ENCODE measurements at regions not wholly inside any gene's neighbourhood (a gene's known extent, or its start where the extent isn't known, plus 50 kb on each side); places are given as distances from the start of the nearest gene placed in this dataset.

DNA sequence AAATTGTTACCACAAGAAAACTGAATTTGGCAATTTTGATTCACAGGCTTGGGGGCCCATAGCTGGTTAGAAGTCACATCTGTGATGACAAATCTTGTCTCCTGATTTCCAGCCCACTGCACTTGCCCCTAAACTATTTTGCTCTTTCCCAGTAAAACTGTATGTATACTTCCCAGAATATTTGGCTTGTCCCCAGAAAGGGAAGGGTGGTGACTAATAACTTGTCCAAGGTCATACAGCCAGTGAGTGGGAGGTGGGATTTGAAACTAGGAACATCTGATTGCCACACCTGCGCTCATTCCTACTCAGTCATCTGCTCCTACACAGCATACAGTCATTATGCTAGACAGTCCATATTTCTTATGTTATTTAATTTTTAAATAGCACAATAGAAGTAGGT is 304.5 kb downstream of the SDHAF3 start:
- no peaks in the 10 kb centered on the region for H3K4me1 Mint-ChIP-seq (ENCODE audit: low read depth, unreplicated experiment)
- CTCF ChIA-PET: no interaction called here

DNA sequence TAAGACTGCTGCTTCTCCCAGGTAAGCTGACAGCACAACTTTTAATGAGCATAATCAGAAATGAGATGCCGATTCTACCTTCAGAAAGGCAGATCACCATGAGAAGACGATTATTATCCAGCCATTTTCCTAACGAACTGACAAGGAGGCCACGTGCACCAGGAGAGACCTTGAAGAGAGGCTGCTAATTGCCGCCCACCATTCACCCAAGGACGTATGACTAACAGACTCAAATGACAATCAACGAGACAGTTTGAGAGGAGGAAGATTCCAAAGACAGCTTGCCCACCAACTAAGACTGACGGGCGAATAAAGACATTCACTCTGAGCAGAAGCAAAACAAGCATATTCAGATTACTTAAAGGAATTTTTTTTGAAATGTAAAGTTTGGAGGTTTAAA is 301.9 kb upstream of the TAC1 start:
- no peaks in the 10 kb centered on the region for H3K36me3 ChIP-seq (ENCODE audit: control insufficient read depth, insufficient read depth, low read length)
- no peaks in the 10 kb centered on the region; the same call in 1 of the 2 replicates for H3K9me3 ChIP-seq
- no peak for DNase-seq
- TF ChIP-seq, protein P1, sequence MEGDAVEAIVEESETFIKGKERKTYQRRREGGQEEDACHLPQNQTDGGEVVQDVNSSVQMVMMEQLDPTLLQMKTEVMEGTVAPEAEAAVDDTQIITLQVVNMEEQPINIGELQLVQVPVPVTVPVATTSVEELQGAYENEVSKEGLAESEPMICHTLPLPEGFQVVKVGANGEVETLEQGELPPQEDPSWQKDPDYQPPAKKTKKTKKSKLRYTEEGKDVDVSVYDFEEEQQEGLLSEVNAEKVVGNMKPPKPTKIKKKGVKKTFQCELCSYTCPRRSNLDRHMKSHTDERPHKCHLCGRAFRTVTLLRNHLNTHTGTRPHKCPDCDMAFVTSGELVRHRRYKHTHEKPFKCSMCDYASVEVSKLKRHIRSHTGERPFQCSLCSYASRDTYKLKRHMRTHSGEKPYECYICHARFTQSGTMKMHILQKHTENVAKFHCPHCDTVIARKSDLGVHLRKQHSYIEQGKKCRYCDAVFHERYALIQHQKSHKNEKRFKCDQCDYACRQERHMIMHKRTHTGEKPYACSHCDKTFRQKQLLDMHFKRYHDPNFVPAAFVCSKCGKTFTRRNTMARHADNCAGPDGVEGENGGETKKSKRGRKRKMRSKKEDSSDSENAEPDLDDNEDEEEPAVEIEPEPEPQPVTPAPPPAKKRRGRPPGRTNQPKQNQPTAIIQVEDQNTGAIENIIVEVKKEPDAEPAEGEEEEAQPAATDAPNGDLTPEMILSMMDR (IDR thresholded peaks at IDR 0.05; ENCODE audit: insufficient read depth in 1 of 2, low read depth in 1 of 2, low read length in 1 of 2, severe bottlenecking in 1 of 2, unreplicated experiment in 1 of 2): no peak
- H3K27me3 ChIP-seq (replicated peaks; ENCODE audit: control insufficient read depth, insufficient read depth, low read length): no peaks in the 10 kb centered on the region
- intact Hi-C loops (cut with micrococcal nuclease; ENCODE audit: unreplicated experiment): no loop called here
- Mint-ChIP-seq H3K4me3 (ENCODE audit: unreplicated experiment) (no peak overlapping the region), H3K9me3 (ENCODE audit: unreplicated experiment) (no peaks in the 10 kb centered on the region), H3K27ac (ENCODE audit: unreplicated experiment) (no peak overlapping the region), H3K36me3 (ENCODE audit: insufficient read depth, unreplicated experiment) (no peaks in the 10 kb centered on the region), H3K4me1 (ENCODE audit: low read depth, unreplicated experiment) (no peaks in the 10 kb centered on the region), H3K27me3 (ENCODE audit: insufficient read depth, unreplicated experiment) (peaks cover 5% of the 10 kb centered on the region)
- no TSS peak for BruUV-seq (replicated peaks)
- no peak overlapping the region for H3K4me3 ChIP-seq (ENCODE audit: low read depth, low read length)
- ChIA-PET POLR2A (no interaction called here), CTCF (no interaction called here)
- H3K4me1 ChIP-seq: no peaks in the 10 kb centered on the region

More for the DNA sequence above, 304.5 kb downstream of the SDHAF3 start:
- POLR2A ChIA-PET: interaction anchor here (0.6 kb wide), 1 partner anchor 273 kb away, joined by 3 read pairs; no protein-coding TSS in a partner anchor
- H3K9me3 Mint-ChIP-seq (ENCODE audit: unreplicated experiment): peaks cover 13% of the 10 kb centered on the region
- H3K4me3 Mint-ChIP-seq (ENCODE audit: unreplicated experiment): no peak overlapping the region
- TF ChIP-seq, protein P1 (IDR thresholded peaks at IDR 0.05; ENCODE audit: insufficient read depth in 1 of 2, low read depth in 1 of 2, low read length in 1 of 2, severe bottlenecking in 1 of 2, unreplicated experiment in 1 of 2): no peak
- H3K36me3 Mint-ChIP-seq (ENCODE audit: insufficient read depth, unreplicated experiment): no peaks in the 10 kb centered on the region
- H3K27me3 Mint-ChIP-seq (ENCODE audit: insufficient read depth, unreplicated experiment): peaks cover 2% of the 10 kb centered on the region
- no peak overlapping the region for H3K4me3 ChIP-seq (ENCODE audit: low read depth, low read length)
- no peaks in the 10 kb centered on the region for H3K4me1 ChIP-seq
- H3K27ac Mint-ChIP-seq (ENCODE audit: unreplicated experiment): no peak overlapping the region
- DNase-seq: no peak
- no peaks in the 10 kb centered on the region for H3K27me3 ChIP-seq (replicated peaks; ENCODE audit: control insufficient read depth, insufficient read depth, low read length)
- H3K9me3 ChIP-seq: no peaks in the 10 kb centered on the region; the same call in 1 of the 2 replicates
- intact Hi-C loops (cut with micrococcal nuclease; ENCODE audit: unreplicated experiment): no loop called here
- no TSS peak for BruUV-seq (replicated peaks)
- no peaks in the 10 kb centered on the region for H3K36me3 ChIP-seq (ENCODE audit: control insufficient read depth, insufficient read depth, low read length)

DNA sequence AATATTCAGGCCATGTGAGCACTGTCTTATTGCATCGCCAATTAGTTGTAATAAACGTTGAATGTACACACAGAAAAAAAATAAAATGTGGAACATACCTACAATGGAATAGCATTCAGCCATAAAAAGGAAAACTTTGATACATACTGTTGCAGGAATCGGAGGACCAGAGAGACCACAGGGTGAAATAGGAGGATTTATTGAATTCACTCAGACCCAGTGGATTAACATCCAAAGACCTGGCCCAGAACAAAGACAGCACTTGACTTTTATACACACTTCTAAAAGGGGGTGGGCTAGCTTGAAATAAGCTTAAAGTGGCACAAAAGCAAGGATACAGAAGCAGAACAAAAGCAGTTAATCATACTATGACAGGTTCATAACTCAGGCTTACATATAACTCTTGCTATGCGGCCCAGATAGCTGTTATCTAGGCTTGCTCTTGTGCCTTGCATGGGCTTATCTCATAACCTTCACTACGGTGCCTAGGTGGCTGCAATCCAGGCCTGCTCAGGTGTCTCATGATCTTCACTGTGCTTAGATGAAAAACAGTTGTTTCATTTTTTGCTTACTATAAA is 292.2 kb upstream of the TAC1 start:
- no peaks in the 10 kb centered on the region for H3K27me3 ChIP-seq (replicated peaks; ENCODE audit: control insufficient read depth, insufficient read depth, low read length)
- H3K36me3 Mint-ChIP-seq (ENCODE audit: insufficient read depth, unreplicated experiment): no peaks in the 10 kb centered on the region
- H3K27ac Mint-ChIP-seq (ENCODE audit: unreplicated experiment): no peak overlapping the region
- H3K9me3 ChIP-seq: peaks cover 8% of the 10 kb centered on the region; the same call in 1 of the 2 replicates
- no peaks in the 10 kb centered on the region for H3K27me3 Mint-ChIP-seq (ENCODE audit: insufficient read depth, unreplicated experiment)
- TF ChIP-seq, protein P1 (IDR thresholded peaks at IDR 0.05; ENCODE audit: insufficient read depth in 1 of 2, low read depth in 1 of 2, low read length in 1 of 2, severe bottlenecking in 1 of 2, unreplicated experiment in 1 of 2): no peak
- ChIA-PET CTCF (no interaction called here), POLR2A (no interaction called here)
- no peak overlapping the region for H3K4me3 ChIP-seq (ENCODE audit: low read depth, low read length)
- no peak overlapping the region for H3K4me3 Mint-ChIP-seq (ENCODE audit: unreplicated experiment)
- intact Hi-C loops (cut with micrococcal nuclease; ENCODE audit: unreplicated experiment): no loop called here
- no peaks in the 10 kb centered on the region for H3K4me1 ChIP-seq
- no TSS peak for BruUV-seq (replicated peaks)
- no peaks in the 10 kb centered on the region for H3K4me1 Mint-ChIP-seq (ENCODE audit: low read depth, unreplicated experiment)
- no peak for DNase-seq
- no peaks in the 10 kb centered on the region for H3K36me3 ChIP-seq (ENCODE audit: control insufficient read depth, insufficient read depth, low read length)
- H3K9me3 Mint-ChIP-seq (ENCODE audit: unreplicated experiment): peaks cover 30% of the 10 kb centered on the region
